ENCODE measurements at regions not wholly inside any gene's neighbourhood (a gene's known extent, or its start where the extent isn't known, plus 50 kb on each side); places are given as distances from the start of the nearest gene placed in this dataset.
"Not testable (repeated sequence)": the region's sequence is repeated elsewhere in the genome, so short reads cannot be mapped to it uniquely, and the experiment has no call there.

DNA sequence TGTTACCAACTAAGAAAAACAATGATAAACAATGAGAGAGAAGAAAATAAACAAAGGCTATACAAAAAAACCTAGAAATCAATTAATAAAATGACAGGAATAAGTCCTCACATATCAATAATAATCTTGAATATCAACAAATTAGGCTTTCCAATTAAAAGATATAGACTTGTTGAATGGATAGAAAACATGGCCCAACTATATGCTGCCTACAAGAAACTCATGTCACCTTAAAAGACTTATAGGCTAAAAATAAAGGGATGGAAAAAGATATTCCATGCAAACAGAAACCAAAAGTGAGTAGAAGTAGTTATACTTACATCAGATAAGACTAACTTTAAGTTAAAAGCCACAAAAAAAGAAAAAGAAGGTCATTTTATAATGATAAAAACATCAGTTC lies 183.9 kb downstream of the MYRFL start:
- no peak for FAIRE-seq

DNA sequence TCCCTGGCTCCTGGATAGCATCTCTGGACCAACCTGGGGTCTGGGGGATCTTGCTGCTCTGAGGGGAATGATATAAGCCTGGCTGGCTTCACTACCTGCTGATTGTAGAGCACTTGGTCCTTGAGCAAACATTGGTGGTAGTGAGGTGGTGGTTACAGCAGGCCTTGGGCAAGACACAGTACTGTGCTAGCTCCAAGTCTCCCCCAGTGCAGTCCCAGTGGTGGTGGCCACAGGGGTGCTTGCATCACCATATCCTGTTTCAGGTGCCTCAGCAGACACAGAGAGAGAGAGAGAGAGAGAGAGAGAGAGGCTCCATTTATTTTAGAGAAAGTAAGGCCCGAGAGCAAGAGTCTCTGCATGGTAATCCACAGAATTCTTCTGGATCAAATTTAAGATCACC lies 186.3 kb downstream of the MYRFL start:
- FAIRE-seq (no peak), DNase-seq (ENCODE audit: low spot score) (no peak)

More for the DNA sequence above, 183.9 kb downstream of the MYRFL start:
- DNase-seq (ENCODE audit: low spot score): no peak

DNA sequence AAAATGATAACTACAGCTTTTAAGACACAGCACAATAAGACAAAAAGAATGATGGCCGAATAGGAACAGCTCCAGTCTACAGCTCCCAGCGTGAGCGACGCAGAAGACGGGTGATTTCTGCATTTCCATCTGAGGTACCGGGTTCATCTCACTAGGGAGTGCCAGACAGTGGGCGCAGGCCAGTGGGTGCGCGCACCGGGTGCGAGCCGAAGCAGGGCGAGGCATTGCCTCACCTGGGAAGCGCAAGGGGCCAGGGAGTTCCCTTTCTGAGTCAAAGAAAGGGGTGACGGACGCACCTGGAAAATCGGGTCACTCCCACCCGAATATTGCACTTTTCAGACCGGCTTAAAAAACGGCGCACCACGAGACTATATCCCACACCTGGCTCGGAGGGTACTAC lies 188.0 kb downstream of the MYRFL start:
- FAIRE-seq; DNase-seq (ENCODE audit: low spot score): not testable (repeated sequence)

DNA sequence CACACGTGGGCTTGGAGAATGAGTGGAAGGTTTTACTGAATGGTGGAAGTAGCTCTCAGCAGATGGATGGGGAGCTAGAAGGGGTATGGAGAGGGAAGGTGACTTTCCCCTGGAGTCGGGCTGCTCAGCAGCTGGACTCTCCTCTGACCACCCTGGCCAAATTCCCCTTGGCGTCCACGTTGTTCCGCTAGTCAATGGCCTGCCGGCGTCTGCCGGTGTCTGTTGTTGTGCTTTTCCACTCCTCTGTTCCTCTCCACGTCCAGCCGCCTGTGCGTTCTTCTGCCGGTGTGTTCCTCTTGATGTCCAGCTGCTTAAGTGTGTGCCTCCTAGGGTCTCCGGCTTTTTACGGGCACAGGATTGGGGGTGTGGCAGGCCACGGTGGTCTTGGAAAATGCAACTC lies 203.5 kb downstream of the MYRFL start:
- FAIRE-seq: no peak
- no peak for DNase-seq (ENCODE audit: low spot score)

- no peak for DNase-seq (ENCODE audit: low spot score)
- FAIRE-seq: no peak
These were observed 203.9 kb downstream of the MYRFL start for GRCh38 chr12:70028918-70029317.

DNA sequence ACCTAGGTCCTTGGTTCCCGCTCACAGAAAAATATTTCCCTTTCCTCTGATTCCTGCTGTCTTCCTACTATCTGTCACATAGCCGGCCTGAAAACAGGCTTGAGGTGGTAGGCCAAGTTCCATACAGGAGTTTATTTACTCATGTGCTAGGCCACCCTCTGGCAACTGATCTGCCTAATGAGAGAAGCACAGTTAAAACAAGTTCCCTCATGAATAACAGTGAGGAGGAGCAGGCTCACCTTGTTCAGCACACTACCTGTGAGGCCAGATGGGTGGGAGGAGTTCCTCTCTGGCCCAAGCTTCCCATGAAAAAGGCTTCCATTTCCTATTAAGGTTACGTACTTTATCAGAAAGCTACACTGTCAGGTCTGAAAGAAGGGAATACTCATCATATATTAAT lies 206.0 kb downstream of the MYRFL start:
- FAIRE-seq (no peak), DNase-seq (ENCODE audit: low spot score) (no peak)

DNA sequence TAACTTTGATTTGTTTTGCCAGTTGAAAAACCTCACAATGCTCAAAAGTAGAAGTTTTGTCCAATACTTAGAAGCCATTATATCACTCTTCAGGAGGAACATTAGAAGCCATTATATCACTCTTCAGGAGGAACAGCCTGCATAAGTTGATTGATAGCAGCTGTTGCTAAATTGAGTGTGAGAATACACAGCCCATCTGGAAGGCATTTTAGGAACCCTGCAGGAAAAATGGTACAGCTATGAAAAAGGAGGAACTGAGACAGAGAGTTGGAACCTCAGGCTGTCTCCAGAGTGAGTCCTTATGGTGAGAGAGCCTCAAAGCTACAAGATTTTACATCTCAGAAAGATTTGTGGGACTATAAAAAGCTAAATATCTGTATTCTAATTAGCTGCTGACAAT lies 207.0 kb downstream of the MYRFL start:
- FAIRE-seq: no peak

GRCh38 chr12:70033310-70033709 lies 208.3 kb downstream of the MYRFL start:
- FAIRE-seq: no peak
- DNase-seq (ENCODE audit: low spot score): no peak

More for the DNA sequence above, 207.0 kb downstream of the MYRFL start:
- DNase-seq (ENCODE audit: low spot score): no peak

GRCh38 chr12:70040141-70040540 lies 203.1 kb upstream of the CNOT2 start:
- DNase-seq (ENCODE audit: low spot score): no peak
- no peak for FAIRE-seq

DNA sequence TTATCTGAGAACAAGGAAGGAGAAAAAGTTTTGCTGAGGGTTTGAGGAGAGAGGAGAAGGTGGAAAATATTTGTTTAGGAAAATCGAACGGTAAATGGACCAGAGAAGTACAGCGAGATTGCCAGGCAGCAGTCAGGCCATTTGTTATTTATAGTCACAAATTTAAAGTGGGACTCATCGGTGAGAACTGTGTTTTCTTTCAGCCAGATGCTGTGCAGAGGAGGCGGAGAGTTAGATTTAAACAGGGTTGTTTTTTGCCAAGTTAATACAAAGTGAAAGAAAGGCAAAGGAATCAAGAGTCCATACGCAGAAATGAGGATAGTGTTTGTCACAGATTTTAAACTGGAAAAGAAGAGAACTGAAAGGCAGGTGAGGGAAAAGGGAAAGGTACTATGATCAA lies 200.6 kb upstream of the CNOT2 start:
- DNase-seq (ENCODE audit: low spot score) (no peak), FAIRE-seq (no peak)

- no peak for DNase-seq (ENCODE audit: low spot score)
- FAIRE-seq: no peak
These were observed 199.6 kb upstream of the CNOT2 start for GRCh38 chr12:70043490-70044138.

- FAIRE-seq (no peak), DNase-seq (ENCODE audit: low spot score) (no peak)
These were observed 199.1 kb upstream of the CNOT2 start for GRCh38 chr12:70044167-70044566.

DNA sequence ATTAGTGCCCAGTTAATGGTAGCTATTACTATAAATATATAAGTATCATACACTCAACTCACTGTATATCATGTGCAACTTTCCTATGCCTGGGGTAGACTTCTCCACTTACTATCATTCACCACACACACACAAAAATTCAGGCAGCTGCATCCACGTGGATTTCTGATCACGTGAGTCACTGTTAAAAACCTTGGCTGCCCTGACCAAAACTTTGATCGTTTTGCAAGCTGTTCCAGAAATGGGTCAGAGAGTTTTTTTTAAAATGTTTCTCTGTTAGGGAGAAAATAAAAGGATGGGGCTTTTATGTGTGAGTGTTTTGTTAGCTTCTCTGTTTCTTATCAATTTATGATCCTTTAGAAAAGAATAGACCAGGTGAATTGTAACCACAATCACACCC lies 198.2 kb upstream of the CNOT2 start:
- DNase-seq (ENCODE audit: low spot score) (no peak), FAIRE-seq (no peak)

- FAIRE-seq: no peak
These were observed 197.7 kb upstream of the CNOT2 start for GRCh38 chr12:70045514-70045913.

GRCh38 chr12:70048521-70049250 lies 194.5 kb upstream of the CNOT2 start:
- DNase-seq (ENCODE audit: low spot score): no peak
- FAIRE-seq: no peak

More at GRCh38 chr12:70045514-70045913, 197.7 kb upstream of the CNOT2 start:
- no peak for DNase-seq (ENCODE audit: low spot score)

DNA sequence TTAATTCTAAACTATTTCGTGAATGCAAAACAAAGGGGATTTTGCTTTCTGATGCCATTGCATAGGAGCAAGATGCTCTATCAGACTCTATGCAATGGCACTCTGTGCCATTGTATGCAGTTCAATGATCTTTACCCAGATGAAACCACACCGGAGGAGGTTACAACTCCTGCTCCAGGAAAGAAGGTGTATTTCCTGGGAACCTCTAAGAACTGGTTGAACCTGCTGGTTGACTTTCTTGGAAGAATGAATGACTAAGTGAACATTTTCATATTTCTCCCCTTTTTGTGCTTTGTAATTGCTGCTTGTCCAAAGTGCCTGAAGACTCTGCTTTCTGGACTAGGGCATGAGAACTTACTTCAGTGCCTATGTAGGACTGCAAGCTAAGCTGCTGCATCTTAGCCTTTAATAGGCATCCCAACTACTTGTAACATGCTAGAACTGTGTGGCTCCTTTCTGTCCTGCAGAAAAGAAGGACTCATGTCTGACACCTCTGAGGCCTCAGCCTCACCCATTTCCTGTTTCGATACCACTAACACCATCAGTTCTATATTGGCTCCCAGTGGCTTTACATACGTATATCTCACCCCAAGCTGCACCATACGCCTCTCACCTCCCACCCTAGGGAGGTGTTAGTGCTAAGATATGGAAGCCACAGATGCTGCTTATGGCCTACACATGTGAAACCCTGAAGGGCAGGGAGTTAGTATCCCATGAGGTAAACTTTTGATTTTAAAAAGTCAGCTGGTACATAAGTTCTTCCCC lies 193.5 kb upstream of the CNOT2 start:
- FAIRE-seq: no peak
- no peak for DNase-seq (ENCODE audit: low spot score)

DNA sequence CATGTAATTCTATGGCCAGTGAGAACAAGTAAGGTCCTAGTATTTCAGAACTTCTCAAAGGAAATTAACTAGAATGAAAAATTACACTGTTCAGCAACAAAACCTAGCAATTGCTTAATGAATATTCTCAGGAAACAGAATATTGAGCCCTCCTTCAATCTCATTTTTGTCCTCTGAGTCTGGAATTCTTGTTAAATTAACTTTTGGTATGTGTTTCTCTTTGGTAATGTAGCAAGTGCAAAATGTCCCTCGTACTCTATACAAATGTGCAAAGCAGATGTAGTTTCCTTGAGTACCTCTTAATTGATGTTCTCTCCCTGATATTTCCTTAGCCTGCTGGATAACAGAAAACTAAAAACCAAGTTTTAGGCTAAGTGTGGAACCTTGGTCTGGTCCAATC lies 190.8 kb upstream of the CNOT2 start:
- no peak for FAIRE-seq
- no peak for DNase-seq (ENCODE audit: low spot score)

DNA sequence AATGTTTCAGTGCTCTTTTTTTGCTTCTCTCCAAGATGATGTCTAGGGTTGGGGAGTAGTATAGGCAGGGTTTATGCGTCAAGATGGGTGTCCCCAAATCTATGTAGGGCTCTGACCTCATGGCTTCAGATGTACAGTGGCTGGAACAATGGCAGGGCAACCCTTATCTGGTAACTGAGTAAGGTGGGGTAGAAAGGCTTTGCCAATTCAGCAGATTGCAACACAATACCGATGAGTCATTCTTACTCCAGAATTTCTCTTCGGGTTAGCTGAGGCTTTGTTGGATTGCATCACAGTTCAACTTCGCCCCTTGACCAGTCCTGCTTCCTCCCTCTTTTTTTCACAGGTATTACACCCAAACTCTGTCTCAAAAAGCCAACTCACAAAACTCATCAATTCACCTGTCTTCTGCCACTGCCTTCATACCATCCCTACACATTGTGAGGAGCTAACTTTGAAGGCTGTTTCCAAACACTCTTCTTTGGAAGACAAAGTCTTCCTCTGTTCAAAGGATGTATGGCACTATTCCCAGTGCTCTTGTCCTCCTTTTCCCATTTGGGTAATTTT lies 190.2 kb upstream of the CNOT2 start:
- FAIRE-seq: no peak
- DNase-seq (ENCODE audit: low spot score): peak; percentile 48

- FAIRE-seq (no peak), DNase-seq (ENCODE audit: low spot score) (no peak)
These were observed 183.9 kb upstream of the CNOT2 start for GRCh38 chr12:70059373-70059772.

DNA sequence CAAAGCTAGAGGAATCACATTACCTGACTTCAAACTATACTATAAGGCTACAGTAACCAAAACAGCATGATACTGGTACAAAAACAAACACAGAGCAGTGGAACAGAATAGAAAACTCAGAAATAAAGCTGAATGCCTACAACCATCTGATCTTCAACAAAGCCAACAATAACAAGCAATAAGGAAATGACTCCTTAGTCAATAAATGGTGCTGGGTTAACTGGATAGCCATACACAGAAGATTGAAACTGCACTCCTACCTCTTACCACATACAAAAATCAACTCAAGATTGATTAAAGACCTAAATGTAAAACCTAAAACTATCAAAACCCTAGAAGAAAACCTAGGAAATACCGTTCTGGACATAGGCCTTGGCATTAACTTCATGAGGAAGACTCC lies 182.6 kb upstream of the CNOT2 start:
- FAIRE-seq: no peak
- DNase-seq (ENCODE audit: low spot score): no peak

GRCh38 chr12:70068743-70069142 lies 174.5 kb upstream of the CNOT2 start:
- FAIRE-seq (no peak), DNase-seq (ENCODE audit: low spot score) (no peak)

Data from urothelium cell line (cell line).